Testis (tissue), 2 donors: ENCODE measurements at regions not wholly inside any gene's neighbourhood (a gene's known extent, or its start where the extent isn't known, plus 50 kb on each side); places are given as distances from the start of the nearest gene placed in this dataset.

ENCODE experiments used
- CTCF ChIP-seq, 3 experiments: fragments of 450-650 bp in 2 of 3; fragments of 200-600 bp in 1 of 3; sonication (generic) in 1 of 3; IDR thresholded peaks; one replicate each; pipeline ENCODE4 v1.5.1; 2016 to 2019; ENCODE audit warnings: antibody characterized with exemption in 3 of 3, mild to moderate bottlenecking in 2 of 3, moderate library complexity in 1 of 3
- POLR2A ChIP-seq: fragments of 450-650 bp; IDR thresholded peaks from one replicate; pipeline ENCODE4 v1.6.1; 2017; ENCODE audit warnings: antibody characterized with exemption, mild to moderate bottlenecking, moderate library complexity

DNA sequence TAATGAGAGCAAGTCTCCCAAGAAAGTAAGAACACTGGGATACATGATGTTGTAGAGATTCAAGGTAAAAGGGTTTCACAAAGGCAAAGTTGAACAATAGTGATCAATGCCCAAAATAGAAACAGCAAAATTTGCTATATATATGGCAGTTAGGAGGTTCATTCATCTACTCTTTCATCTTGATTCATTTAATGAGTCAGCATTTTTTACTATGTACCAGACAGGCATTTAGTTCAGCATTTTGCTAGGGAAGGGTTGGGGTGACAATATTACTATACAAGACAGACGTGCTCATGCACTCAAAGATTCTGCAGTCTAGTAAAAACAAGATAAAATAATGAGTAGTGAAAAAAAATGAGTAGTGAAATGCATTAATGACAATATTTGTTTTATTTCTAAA is 264.9 kb upstream of the LMO3 start:
- TF ChIP-seq POLR2A (no peak), CTCF (IDR thresholded peaks at IDR 0.05) (no peak)
